Activated naive CD8-positive, alpha-beta T cell treated with anti-CD3 and anti-CD28 coated beads, Interleukin-2, amount 10 ng/mL, durations not matched to agents 7 days and 5 days (primary cell): ENCODE measurements at regions not wholly inside any gene's neighbourhood (a gene's known extent, or its start where the extent isn't known, plus 50 kb on each side); places are given as distances from the start of the nearest gene placed in this dataset.

Source experiments
- ATAC-seq: fragments of 150-1000 bp; cut with Tn5 transposase; one replicate; pipeline ENCODE4 v1.10.0; 2021; ENCODE audit warnings: low read depth, moderate library complexity
- POLR2A ChIA-PET: fragments of 350-600 bp; sonication (Branson Sonifier 250); formaldehyde crosslinking; loops from one replicate; lab custom pipeline; 2021; ENCODE audit warnings: antibody characterized with exemption; lab: Charles Lee
- DNase-seq: peaks from one replicate; pipeline ENCODE4 v3.0.0; 2021
- H3K27ac Mint-ChIP-seq: one replicate; pipeline ENCODE4 v1.8.0; 2022; ENCODE audit warnings: mild to moderate bottlenecking, mixed read lengths
- H3K27me3 Mint-ChIP-seq: one replicate; pipeline ENCODE4 v1.8.0; 2022; ENCODE audit warnings: mild to moderate bottlenecking, moderate library complexity, mixed read lengths
- H3K36me3 Mint-ChIP-seq: one replicate; pipeline ENCODE4 v1.8.0; 2021; ENCODE audit warnings: mild to moderate bottlenecking, mixed read lengths
- H3K4me1 Mint-ChIP-seq: one replicate; pipeline ENCODE4 v1.8.0; 2021; ENCODE audit warnings: mixed read lengths
- H3K4me3 Mint-ChIP-seq: one replicate; pipeline ENCODE4 v1.8.0; 2022; ENCODE audit warnings: mild to moderate bottlenecking, moderate library complexity, mixed read lengths
- H3K9me3 Mint-ChIP-seq: one replicate; pipeline ENCODE4 v1.8.0; 2021; ENCODE audit warnings: mixed read lengths

- no peak for DNase-seq
- no peaks in the 10 kb centered on the region for H3K9me3 Mint-ChIP-seq
- POLR2A ChIA-PET = no interaction called here
- no peak overlapping the region for H3K4me3 Mint-ChIP-seq
- H3K27ac Mint-ChIP-seq = no peak overlapping the region
- H3K27me3 Mint-ChIP-seq = peaks cover 3% of the 10 kb centered on the region
- H3K36me3 Mint-ChIP-seq = no peaks in the 10 kb centered on the region
- no peaks in the 10 kb centered on the region for H3K4me1 Mint-ChIP-seq
- ATAC-seq = no peak
These were observed 84.0 kb upstream of the MYCN start for GRCh38 chr2:15856318-15856717.

GRCh38 chr2:15858466-15858865, 81.9 kb upstream of the MYCN start:
- H3K27me3 Mint-ChIP-seq = peaks cover 9% of the 10 kb centered on the region
- no peaks in the 10 kb centered on the region for H3K9me3 Mint-ChIP-seq
- H3K36me3 Mint-ChIP-seq = no peaks in the 10 kb centered on the region
- POLR2A ChIA-PET = no interaction called here
- H3K27ac Mint-ChIP-seq = no peak overlapping the region
- no peak overlapping the region for H3K4me3 Mint-ChIP-seq
- H3K4me1 Mint-ChIP-seq = no peaks in the 10 kb centered on the region
- no peak for ATAC-seq
- DNase-seq = no peak

- Mint-ChIP-seq H3K4me1 (no peaks in the 10 kb centered on the region), H3K36me3 (no peaks in the 10 kb centered on the region), H3K4me3 (no peak overlapping the region), H3K9me3 (no peaks in the 10 kb centered on the region), H3K27me3 (peaks cover 9% of the 10 kb centered on the region), H3K27ac (no peak overlapping the region)
- POLR2A ChIA-PET = no interaction called here
- DNase-seq (no peak), ATAC-seq (no peak)
These were observed 80.2 kb upstream of the MYCN start for GRCh38 chr2:15860051-15860663.

GRCh38 chr2:15860760-15861159, 79.6 kb upstream of the MYCN start:
- Mint-ChIP-seq H3K4me1 (no peaks in the 10 kb centered on the region), H3K9me3 (no peaks in the 10 kb centered on the region), H3K36me3 (no peaks in the 10 kb centered on the region), H3K27me3 (peaks cover 9% of the 10 kb centered on the region), H3K4me3 (no peak overlapping the region), H3K27ac (no peak overlapping the region)
- no peak for ATAC-seq
- POLR2A ChIA-PET = no interaction called here
- DNase-seq = no peak

- no peaks in the 10 kb centered on the region for H3K4me1 Mint-ChIP-seq
- no peak for DNase-seq
- peaks cover 9% of the 10 kb centered on the region for H3K27me3 Mint-ChIP-seq
- no peaks in the 10 kb centered on the region for H3K36me3 Mint-ChIP-seq
- H3K27ac Mint-ChIP-seq = no peak overlapping the region
- no peak for ATAC-seq
- H3K4me3 Mint-ChIP-seq = no peak overlapping the region
- POLR2A ChIA-PET = no interaction called here
- H3K9me3 Mint-ChIP-seq = no peaks in the 10 kb centered on the region
These were observed 79.1 kb upstream of the MYCN start for GRCh38 chr2:15861172-15861822.

- POLR2A ChIA-PET = no interaction called here
- no peak overlapping the region for H3K4me3 Mint-ChIP-seq
- H3K9me3 Mint-ChIP-seq = no peaks in the 10 kb centered on the region
- ATAC-seq (no peak), DNase-seq (no peak)
- no peak overlapping the region for H3K27ac Mint-ChIP-seq
- peaks cover 9% of the 10 kb centered on the region for H3K27me3 Mint-ChIP-seq
- H3K36me3 Mint-ChIP-seq = no peaks in the 10 kb centered on the region
- H3K4me1 Mint-ChIP-seq = no peaks in the 10 kb centered on the region
These were observed 78.5 kb upstream of the MYCN start for GRCh38 chr2:15861898-15862297.

- POLR2A ChIA-PET = no interaction called here
- Mint-ChIP-seq H3K27me3 (peaks cover 9% of the 10 kb centered on the region), H3K4me3 (no peak overlapping the region), H3K4me1 (no peaks in the 10 kb centered on the region), H3K9me3 (no peaks in the 10 kb centered on the region), H3K36me3 (no peaks in the 10 kb centered on the region), H3K27ac (no peak overlapping the region)
- ATAC-seq (no peak), DNase-seq (no peak)
These were observed 77.3 kb upstream of the MYCN start for GRCh38 chr2:15863089-15863488.

- Mint-ChIP-seq H3K4me1 (no peaks in the 10 kb centered on the region), H3K36me3 (no peaks in the 10 kb centered on the region), H3K27me3 (peaks cover 9% of the 10 kb centered on the region), H3K9me3 (no peaks in the 10 kb centered on the region), H3K4me3 (no peak overlapping the region), H3K27ac (no peak overlapping the region)
- ATAC-seq (no peak), DNase-seq (no peak)
- POLR2A ChIA-PET = no interaction called here
These were observed 76.7 kb upstream of the MYCN start for GRCh38 chr2:15863494-15864175.

GRCh38 chr2:15864176-15864769, 76.1 kb upstream of the MYCN start:
- ATAC-seq (no peak), DNase-seq (no peak)
- Mint-ChIP-seq H3K4me3 (no peak overlapping the region), H3K4me1 (no peaks in the 10 kb centered on the region), H3K27me3 (peaks cover 8% of the 10 kb centered on the region), H3K27ac (no peak overlapping the region), H3K36me3 (no peaks in the 10 kb centered on the region), H3K9me3 (no peaks in the 10 kb centered on the region)
- POLR2A ChIA-PET = no interaction called here

GRCh38 chr2:15865923-15866322, 74.4 kb upstream of the MYCN start:
- no peak for ATAC-seq
- POLR2A ChIA-PET = no interaction called here

GRCh38 chr2:15866563-15867193, 73.7 kb upstream of the MYCN start:
- no peak for DNase-seq
- Mint-ChIP-seq H3K27ac (no peak overlapping the region), H3K27me3 (peaks cover 8% of the 10 kb centered on the region), H3K36me3 (no peaks in the 10 kb centered on the region), H3K4me3 (no peak overlapping the region), H3K9me3 (no peaks in the 10 kb centered on the region), H3K4me1 (no peaks in the 10 kb centered on the region)
- POLR2A ChIA-PET = no interaction called here
- no peak for ATAC-seq

More at GRCh38 chr2:15865923-15866322, 74.4 kb upstream of the MYCN start:
- H3K27me3 Mint-ChIP-seq = peaks cover 8% of the 10 kb centered on the region
- DNase-seq = no peak
- H3K27ac Mint-ChIP-seq = no peak overlapping the region
- no peak overlapping the region for H3K4me3 Mint-ChIP-seq
- no peaks in the 10 kb centered on the region for H3K4me1 Mint-ChIP-seq
- H3K9me3 Mint-ChIP-seq = no peaks in the 10 kb centered on the region
- no peaks in the 10 kb centered on the region for H3K36me3 Mint-ChIP-seq

GRCh38 chr2:15867194-15868171, 72.9 kb upstream of the MYCN start:
- peaks cover 4% of the 10 kb centered on the region for H3K27me3 Mint-ChIP-seq
- H3K9me3 Mint-ChIP-seq = no peaks in the 10 kb centered on the region
- DNase-seq (no peak), ATAC-seq (no peak)
- no peak overlapping the region for H3K27ac Mint-ChIP-seq
- POLR2A ChIA-PET = no interaction called here
- no peaks in the 10 kb centered on the region for H3K36me3 Mint-ChIP-seq
- no peaks in the 10 kb centered on the region for H3K4me1 Mint-ChIP-seq
- no peak overlapping the region for H3K4me3 Mint-ChIP-seq

- Mint-ChIP-seq H3K4me3 (no peak overlapping the region), H3K27me3 (peaks cover 2% of the 10 kb centered on the region), H3K4me1 (no peaks in the 10 kb centered on the region), H3K9me3 (no peaks in the 10 kb centered on the region), H3K27ac (no peak overlapping the region), H3K36me3 (no peaks in the 10 kb centered on the region)
- POLR2A ChIA-PET = no interaction called here
- DNase-seq (no peak), ATAC-seq (no peak)
These were observed 72.2 kb upstream of the MYCN start for GRCh38 chr2:15868186-15868585.
